SK-N-SH (cell line): ENCODE measurements at regions not wholly inside any gene's neighbourhood (a gene's known extent, or its start where the extent isn't known, plus 50 kb on each side); places are given as distances from the start of the nearest gene placed in this dataset.

Source experiments
- CTCF ChIP-seq: fragments of 200-600 bp; sonication (generic); IDR thresholded peaks from 2 replicates; pipeline ENCODE4 v1.6.1; 2017; ENCODE audit warnings: antibody characterized with exemption, mild to moderate bottlenecking, moderate library complexity
- EP300 ChIP-seq, 2 experiments: IDR thresholded peaks; 2 replicates each; pipeline versions ENCODE4 v1.4.0 to v1.6.1; 2012; ENCODE audit warnings: borderline replicate concordance in 1 of 2, low read depth in 1 of 2, low read length in 1 of 2
- FOXJ3 ChIP-seq: sonication (generic); formaldehyde crosslinking; IDR thresholded peaks from 2 replicates; pipeline ENCODE4 v1.5.1; 2020; ENCODE audit warnings: mild to moderate bottlenecking, missing genetic modification reagents
- JUND ChIP-seq: IDR thresholded peaks from 2 replicates; pipeline ENCODE4 v1.4.0; 2012
- PBX3 ChIP-seq: IDR thresholded peaks from 2 replicates; pipeline ENCODE4; 2012
- RAD21 ChIP-seq: IDR thresholded peaks from 2 replicates; pipeline ENCODE4 v1.6.1; 2012; ENCODE audit warnings: mild to moderate bottlenecking, low read length
- REST ChIP-seq: IDR thresholded peaks from 2 replicates; pipeline ENCODE4 v1.6.1; 2012; ENCODE audit warnings: mild to moderate bottlenecking, low read depth, low read length, moderate library complexity
- TCF12 ChIP-seq: IDR thresholded peaks from 2 replicates; pipeline ENCODE4 v1.4.0; 2012
- TF ChIP-seq, protein P1 (sequence below): fragments of 150-350 bp; IDR thresholded peaks from 2 replicates; pipeline ENCODE4 v1.6.1; 2017; ENCODE audit warnings: antibody characterized with exemption, low read length, low read depth, borderline replicate concordance
- TF ChIP-seq, protein P2 (sequence below): IDR thresholded peaks from 2 replicates; pipeline ENCODE4 v1.4.0; 2012; ENCODE audit warnings: low read depth

DNA sequence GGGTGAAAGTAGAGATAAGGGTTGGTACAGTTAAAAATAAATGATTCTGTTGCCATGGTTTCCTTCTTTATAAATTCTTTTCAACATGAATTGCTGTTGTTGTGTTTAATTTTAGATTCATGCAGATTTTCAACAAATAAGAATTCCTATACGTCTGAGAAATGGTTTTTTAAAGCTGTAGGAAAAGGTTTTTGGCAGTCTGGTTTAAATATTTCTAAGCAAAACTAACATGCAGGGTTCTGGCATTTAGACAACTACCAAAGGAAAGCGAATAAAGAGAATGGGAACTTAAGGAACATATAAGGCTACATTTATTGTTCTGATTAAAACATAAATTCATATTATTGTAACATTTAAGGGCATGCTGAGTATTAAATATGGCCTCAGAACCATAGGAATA lies 203.0 kb upstream of the MIR17HG start:
- TF ChIP-seq CTCF (no peak), RAD21 (no peak), PBX3 (no peak), FOXJ3 (CRISPR knock-in tag) (no peak), REST (no peak), TCF12 (no peak), JUND (no peak), EP300 (IDR thresholded peaks at IDR 0.05; ENCODE audit: borderline replicate concordance in 1 of 2, low read depth in 1 of 2, low read length in 1 of 2) (no peak)
- TF ChIP-seq, protein P1, sequence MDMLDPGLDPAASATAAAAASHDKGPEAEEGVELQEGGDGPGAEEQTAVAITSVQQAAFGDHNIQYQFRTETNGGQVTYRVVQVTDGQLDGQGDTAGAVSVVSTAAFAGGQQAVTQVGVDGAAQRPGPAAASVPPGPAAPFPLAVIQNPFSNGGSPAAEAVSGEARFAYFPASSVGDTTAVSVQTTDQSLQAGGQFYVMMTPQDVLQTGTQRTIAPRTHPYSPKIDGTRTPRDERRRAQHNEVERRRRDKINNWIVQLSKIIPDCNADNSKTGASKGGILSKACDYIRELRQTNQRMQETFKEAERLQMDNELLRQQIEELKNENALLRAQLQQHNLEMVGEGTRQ = no peak
- TF ChIP-seq, protein P2, sequence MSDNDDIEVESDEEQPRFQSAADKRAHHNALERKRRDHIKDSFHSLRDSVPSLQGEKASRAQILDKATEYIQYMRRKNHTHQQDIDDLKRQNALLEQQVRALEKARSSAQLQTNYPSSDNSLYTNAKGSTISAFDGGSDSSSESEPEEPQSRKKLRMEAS = no peak
